ENCODE measurements at regions not wholly inside any gene's neighbourhood (a gene's known extent, or its start where the extent isn't known, plus 50 kb on each side); places are given as distances from the start of the nearest gene placed in this dataset.

- TF ChIP-seq CTCF (conservative IDR thresholded peaks at IDR 0.05) (no peak), EZH2 (IDR thresholded peaks at IDR 0.05; ENCODE audit: low read depth) (no peak)
Measured at GRCh38 chr7:120079022-120079421, 194.0 kb upstream of the KCND2 start.
